Activated effector memory CD4-positive, alpha-beta T cell treated with Interleukin-2 at 50 U/mL for 16 hours (primary cell): ENCODE measurements at regions not wholly inside any gene's neighbourhood (a gene's known extent, or its start where the extent isn't known, plus 50 kb on each side); places are given as distances from the start of the nearest gene placed in this dataset.

ENCODE experiments used
- DNase-seq: peaks from one replicate; pipeline ENCODE4 v3.0.0-alpha.2; 2020

GRCh38 chr17:77266891-77267341, 126.1 kb downstream of the SEC14L1 start:
- no peak for DNase-seq

- DNase-seq: no peak
Observed at GRCh38 chr17:77269696-77270681, 129.2 kb downstream of the SEC14L1 start.

GRCh38 chr17:77271411-77271810, 130.6 kb downstream of the SEC14L1 start:
- no peak for DNase-seq

- no peak for DNase-seq
Observed at GRCh38 chr17:77273397-77274085, 132.8 kb downstream of the SEC14L1 start.

GRCh38 chr17:77274096-77274845, 133.5 kb downstream of the SEC14L1 start:
- DNase-seq: no peak

GRCh38 chr17:77279448-77280303, 138.9 kb downstream of the SEC14L1 start:
- no peak for DNase-seq

- DNase-seq: no peak
Observed at GRCh38 chr17:77280304-77281121, 139.7 kb downstream of the SEC14L1 start.

- peak; percentile 51 for DNase-seq
Observed at GRCh38 chr17:77281122-77281903, 140.5 kb downstream of the SEC14L1 start.

- no peak for DNase-seq
Observed at GRCh38 chr17:77281904-77282367, 141.2 kb downstream of the SEC14L1 start.

- DNase-seq: no peak
Observed at GRCh38 chr17:77282524-77283515, 142.1 kb downstream of the SEC14L1 start.

GRCh38 chr17:77284023-77284617, 143.4 kb downstream of the SEC14L1 start:
- no peak for DNase-seq

GRCh38 chr17:77285594-77286390, 145.0 kb downstream of the SEC14L1 start:
- DNase-seq: no peak

GRCh38 chr17:77286391-77286640, 145.5 kb downstream of the SEC14L1 start:
- DNase-seq: no peak

GRCh38 chr17:77286641-77287431, 146.1 kb downstream of the SEC14L1 start:
- DNase-seq: no peak

GRCh38 chr17:77287432-77288068, 146.8 kb downstream of the SEC14L1 start:
- no peak for DNase-seq

- no peak for DNase-seq
Observed at GRCh38 chr17:77288115-77288619, 147.4 kb downstream of the SEC14L1 start.
